Gastrocnemius medialis (tissue), 4 donors: ENCODE measurements at regions not wholly inside any gene's neighbourhood (a gene's known extent, or its start where the extent isn't known, plus 50 kb on each side); places are given as distances from the start of the nearest gene placed in this dataset.

Experiments used
- POLR2A ChIP-seq, 2 donors: fragments of 450-650 bp; IDR thresholded peaks; one replicate each; pipeline ENCODE4 v1.6.1; 2017; ENCODE audit warnings: antibody characterized with exemption in 2 of 2, mild to moderate bottlenecking in 2 of 2, moderate library complexity in 2 of 2
- TF ChIP-seq, protein P1 (sequence below), 5 experiments: fragments of 450-650 bp in 3 of 5; fragments of 200-600 bp in 2 of 5; sonication (generic) in 2 of 5; IDR thresholded peaks in 4 of 5; conservative IDR thresholded peaks in 1 of 5; 1 replicate in 4 of 5; 2 replicates in 1 of 5; pipeline ENCODE4 v1.5.1; 2016 to 2019; ENCODE audit warnings: antibody characterized with exemption in 5 of 5, mild to moderate bottlenecking in 3 of 5, moderate library complexity in 3 of 5

DNA sequence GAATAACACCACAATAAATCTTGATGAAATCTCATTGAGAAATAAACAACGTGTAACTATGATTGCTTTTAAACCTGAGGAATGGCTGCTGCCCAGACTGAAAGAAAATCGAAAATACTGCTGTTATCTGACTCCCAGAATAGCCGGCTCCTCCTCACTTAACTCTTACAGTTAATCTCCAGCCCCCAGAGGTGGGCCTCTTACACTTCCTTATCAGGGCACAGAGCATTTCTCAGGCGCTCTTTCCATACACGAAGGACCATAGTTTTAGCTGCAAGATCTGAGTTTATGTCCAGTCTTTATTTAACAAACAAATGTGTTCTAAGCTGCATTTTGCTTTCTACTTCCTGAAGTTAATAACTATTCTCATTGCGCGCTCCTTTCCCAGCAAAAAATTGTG, 206.9 kb downstream of the MAP2K4 start:
- TF ChIP-seq, protein P1, sequence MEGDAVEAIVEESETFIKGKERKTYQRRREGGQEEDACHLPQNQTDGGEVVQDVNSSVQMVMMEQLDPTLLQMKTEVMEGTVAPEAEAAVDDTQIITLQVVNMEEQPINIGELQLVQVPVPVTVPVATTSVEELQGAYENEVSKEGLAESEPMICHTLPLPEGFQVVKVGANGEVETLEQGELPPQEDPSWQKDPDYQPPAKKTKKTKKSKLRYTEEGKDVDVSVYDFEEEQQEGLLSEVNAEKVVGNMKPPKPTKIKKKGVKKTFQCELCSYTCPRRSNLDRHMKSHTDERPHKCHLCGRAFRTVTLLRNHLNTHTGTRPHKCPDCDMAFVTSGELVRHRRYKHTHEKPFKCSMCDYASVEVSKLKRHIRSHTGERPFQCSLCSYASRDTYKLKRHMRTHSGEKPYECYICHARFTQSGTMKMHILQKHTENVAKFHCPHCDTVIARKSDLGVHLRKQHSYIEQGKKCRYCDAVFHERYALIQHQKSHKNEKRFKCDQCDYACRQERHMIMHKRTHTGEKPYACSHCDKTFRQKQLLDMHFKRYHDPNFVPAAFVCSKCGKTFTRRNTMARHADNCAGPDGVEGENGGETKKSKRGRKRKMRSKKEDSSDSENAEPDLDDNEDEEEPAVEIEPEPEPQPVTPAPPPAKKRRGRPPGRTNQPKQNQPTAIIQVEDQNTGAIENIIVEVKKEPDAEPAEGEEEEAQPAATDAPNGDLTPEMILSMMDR (IDR thresholded peaks at IDR 0.05 in 4 of 5, conservative IDR thresholded peaks at IDR 0.05 in 1 of 5), result no peak
- no peak for TF ChIP-seq POLR2A (IDR thresholded peaks at IDR 0.05)
